ENCODE measurements at regions not wholly inside any gene's neighbourhood (a gene's known extent, or its start where the extent isn't known, plus 50 kb on each side); places are given as distances from the start of the nearest gene placed in this dataset.

- ChIA-PET CTCF (no interaction called here), POLR2A (no interaction called here)
- TF ChIP-seq CTCF (IDR thresholded peaks at IDR 0.05; ENCODE audit: control extremely low read depth, extremely low read depth, low read depth, missing control alignments) = no peak
- DNase-seq (ENCODE audit: extremely low spot score) = no peak
Measured at GRCh38 chr9:134496413-134497282, 145.0 kb upstream of the COL5A1 start.

- ChIA-PET POLR2A (no interaction called here), CTCF (no interaction called here)
- TF ChIP-seq CTCF (IDR thresholded peaks at IDR 0.05; ENCODE audit: control extremely low read depth, extremely low read depth, low read depth, missing control alignments) = no peak
Measured at GRCh38 chr9:134497283-134497860, 144.2 kb upstream of the COL5A1 start.

DNA sequence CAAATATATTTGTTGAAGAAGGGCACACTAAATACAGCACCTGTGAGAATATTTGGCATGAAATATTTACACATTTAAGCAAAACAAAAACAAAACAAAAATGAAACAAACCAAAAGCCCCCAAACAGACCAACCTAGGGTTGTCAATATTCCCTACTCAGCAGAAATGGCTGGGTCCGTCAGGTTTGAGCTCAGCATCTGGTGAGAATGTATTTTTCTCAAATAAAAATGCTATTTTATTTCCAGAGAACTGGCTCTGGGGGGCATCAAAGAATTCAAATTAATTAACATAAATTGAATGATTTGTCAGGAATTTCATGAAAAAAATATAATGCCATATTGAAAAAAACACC lies 142.8 kb upstream of the COL5A1 start:
- CTCF ChIA-PET = no interaction called here
- POLR2A ChIA-PET = no interaction called here
- no peak for DNase-seq (ENCODE audit: extremely low spot score)
- no peak for TF ChIP-seq CTCF (IDR thresholded peaks at IDR 0.05; ENCODE audit: control extremely low read depth, extremely low read depth, low read depth, missing control alignments)

More at GRCh38 chr9:134497283-134497860, 144.2 kb upstream of the COL5A1 start:
- no peak for DNase-seq (ENCODE audit: extremely low spot score)

GRCh38 chr9:134500931-134501760 lies 140.5 kb upstream of the COL5A1 start:
- ChIA-PET CTCF (no interaction called here), POLR2A (no interaction called here)
- no peak for DNase-seq (ENCODE audit: extremely low spot score)
- no peak for TF ChIP-seq CTCF (IDR thresholded peaks at IDR 0.05; ENCODE audit: control extremely low read depth, extremely low read depth, low read depth, missing control alignments)

DNA sequence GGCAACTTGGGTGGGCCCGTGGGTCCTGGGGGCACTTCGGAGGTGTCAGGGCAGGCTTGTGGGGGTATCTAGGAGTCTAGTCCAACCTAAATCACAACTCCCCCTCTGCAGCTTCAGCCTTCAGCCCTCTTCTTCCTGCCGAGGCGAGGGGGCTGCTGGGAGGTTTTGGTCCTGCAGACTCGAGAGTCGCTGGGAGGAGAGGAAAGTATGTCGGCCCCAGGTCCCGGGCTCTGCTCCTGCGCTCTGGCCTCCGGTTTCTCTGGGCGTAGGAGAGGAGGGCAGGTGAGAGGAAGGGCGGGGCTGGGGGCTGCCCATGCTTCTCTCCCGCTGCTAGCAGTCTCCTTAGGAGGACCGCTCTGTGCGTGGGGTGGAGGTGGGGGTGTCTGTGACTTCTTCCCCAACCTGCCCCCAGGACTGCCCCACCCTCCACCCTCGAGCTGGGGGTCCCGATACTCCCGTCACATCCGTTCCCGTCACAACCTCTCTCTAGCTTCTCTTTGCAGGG lies 139.8 kb upstream of the COL5A1 start:
- POLR2A ChIA-PET = no interaction called here
- CTCF ChIA-PET = no interaction called here
- no peak for DNase-seq (ENCODE audit: extremely low spot score)
- no peak for TF ChIP-seq CTCF (IDR thresholded peaks at IDR 0.05; ENCODE audit: control extremely low read depth, extremely low read depth, low read depth, missing control alignments)

DNA sequence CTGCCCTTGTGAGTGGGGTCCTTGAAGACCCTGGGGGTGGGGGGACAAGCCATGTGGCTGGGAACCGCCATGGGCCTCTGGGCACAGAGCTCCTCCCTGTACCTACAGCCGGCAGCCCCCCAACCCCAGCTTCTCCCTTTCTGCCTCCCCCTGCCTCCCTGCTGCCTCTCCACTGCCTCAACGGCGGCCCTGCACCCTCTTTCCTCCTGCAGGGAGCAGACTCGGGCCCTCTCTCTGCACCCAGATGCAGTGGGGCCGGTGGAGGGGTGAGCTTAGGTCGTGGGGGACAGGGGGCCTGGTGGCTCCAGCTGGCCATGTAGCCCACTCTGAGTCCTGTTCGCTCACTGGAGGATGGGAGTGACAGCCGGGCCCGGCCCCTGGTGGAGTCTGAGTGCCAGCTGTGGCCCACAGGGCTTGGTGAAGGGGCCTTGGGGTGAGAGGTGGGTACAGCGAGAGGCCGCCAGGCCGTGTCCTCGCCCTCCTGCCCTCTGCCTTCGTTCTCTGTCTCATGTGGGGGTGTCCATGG lies 139.3 kb upstream of the COL5A1 start:
- TF ChIP-seq CTCF (IDR thresholded peaks at IDR 0.05; ENCODE audit: control extremely low read depth, extremely low read depth, low read depth, missing control alignments) = no peak
- ChIA-PET CTCF (no interaction called here), POLR2A (no interaction called here)
- DNase-seq (ENCODE audit: extremely low spot score) = no peak
